Activated CD4-positive, alpha-beta T cell treated with anti-CD3 and anti-CD28 coated beads, Interleukin-2, amount 50 U/mL, for 48 hours (primary cell): ENCODE measurements at regions not wholly inside any gene's neighbourhood (a gene's known extent, or its start where the extent isn't known, plus 50 kb on each side); places are given as distances from the start of the nearest gene placed in this dataset.
"Not testable (repeated sequence)": the region's sequence is repeated elsewhere in the genome, so short reads cannot be mapped to it uniquely, and the experiment has no call there.

ENCODE experiments used
- DNase-seq, 2 experiments: peaks; one replicate each; pipeline ENCODE4 v3.0.0-alpha.2; 2020

- DNase-seq = no peak
Measured at GRCh38 chr6:140478631-140479030, 1104.2 kb upstream of the CITED2 start.

DNA sequence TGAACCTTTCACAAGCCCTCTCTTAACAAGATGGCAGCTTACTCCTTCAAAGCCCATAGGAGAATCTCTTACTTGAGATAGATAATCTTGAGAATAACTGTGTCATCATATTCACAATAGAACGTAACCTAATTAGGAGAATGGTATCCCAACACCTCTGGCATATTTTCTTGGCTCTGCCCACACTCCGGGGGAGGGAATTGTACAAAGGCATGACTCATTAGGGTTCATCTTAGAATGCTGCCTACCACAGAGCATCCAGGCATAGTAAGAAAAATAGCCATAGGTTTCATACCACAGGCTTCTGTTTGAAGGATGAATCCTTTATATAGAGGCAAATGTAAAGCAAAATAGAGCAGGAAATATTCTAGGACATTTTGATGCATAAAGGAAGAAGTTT is 1100.6 kb upstream of the CITED2 start:
- DNase-seq = no peak

- no peak for DNase-seq
Measured at GRCh38 chr6:140464720-140465119, 1090.3 kb upstream of the CITED2 start.

DNA sequence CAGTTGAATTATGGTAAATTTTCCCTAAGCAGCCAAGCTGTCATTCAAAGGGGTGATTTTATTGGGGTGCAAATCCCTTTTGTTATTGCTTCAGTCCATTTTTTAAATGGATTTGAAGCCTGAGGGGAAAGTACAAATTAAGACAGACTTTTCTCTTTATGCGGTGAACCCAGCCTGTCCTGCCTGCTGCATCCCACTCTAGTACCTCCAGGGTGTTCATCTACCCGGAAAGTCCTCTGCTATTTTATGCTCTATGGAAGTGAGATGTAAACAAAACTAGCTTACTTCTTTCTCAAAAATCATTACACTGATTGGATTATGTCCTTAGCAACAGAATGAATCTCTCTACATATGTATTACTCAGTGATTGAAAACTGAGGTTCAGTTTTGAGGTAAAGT is 1088.9 kb upstream of the CITED2 start:
- no peak for DNase-seq

GRCh38 chr6:140462453-140463311 is 1088.2 kb upstream of the CITED2 start:
- DNase-seq = no peak

DNA sequence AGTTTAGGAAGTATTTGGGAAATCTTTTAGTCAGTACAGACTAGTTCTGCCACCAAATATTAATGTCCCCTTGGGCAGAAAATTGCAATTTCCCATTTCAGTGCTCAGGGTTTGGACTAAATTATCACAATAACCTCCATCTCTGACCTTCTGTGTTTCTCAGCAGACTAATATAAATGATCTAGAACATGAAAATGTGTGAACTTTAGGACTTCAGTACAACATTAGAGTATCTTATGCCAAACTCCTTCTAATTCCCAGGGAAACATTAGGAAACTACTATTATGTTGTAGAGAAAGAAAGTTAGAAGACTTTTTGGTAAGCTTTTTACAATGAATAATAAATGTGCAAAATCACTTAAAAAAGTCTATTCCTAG is 1087.6 kb upstream of the CITED2 start:
- no peak for DNase-seq

DNA sequence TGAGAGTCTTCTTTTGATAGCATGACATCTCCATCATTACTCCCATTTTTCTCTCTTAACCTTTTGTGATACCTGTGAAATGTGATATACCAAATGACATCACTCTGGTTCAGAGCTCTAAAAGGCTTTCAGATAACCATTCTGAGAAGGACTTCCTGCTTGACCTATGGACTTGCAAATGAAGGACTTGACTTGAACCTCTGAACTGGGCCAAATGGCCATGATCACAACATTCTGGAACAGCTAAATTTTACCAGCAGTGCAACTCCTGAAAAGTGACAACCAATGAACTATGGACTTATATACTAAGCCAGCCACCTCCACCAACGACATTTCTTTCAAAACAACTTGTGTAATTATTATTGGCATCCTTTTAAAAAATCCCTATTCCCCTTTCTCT is 1085.8 kb upstream of the CITED2 start:
- DNase-seq = no peak

GRCh38 chr6:140459209-140459608 is 1084.8 kb upstream of the CITED2 start:
- DNase-seq = no peak

DNA sequence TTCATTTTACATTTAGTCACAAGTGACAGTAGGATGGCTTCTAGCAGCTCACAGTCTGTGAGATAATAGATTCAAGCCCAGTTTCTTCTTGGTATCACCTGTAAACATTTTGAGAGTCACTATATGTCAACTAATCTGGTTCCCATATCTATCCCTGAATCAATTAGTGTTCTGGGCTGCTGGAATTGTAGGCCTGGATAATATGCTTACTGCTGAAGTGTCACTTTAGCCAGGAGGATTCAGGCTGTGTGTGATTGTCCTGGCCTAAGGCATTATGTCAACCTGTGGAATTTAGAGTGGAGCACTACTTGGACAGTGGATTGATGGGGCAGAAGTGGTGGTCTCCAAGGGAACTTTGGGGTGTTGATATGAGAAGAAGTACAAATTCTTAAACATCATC is 1071.8 kb upstream of the CITED2 start:
- no peak for DNase-seq

GRCh38 chr6:140445474-140446004 is 1071.1 kb upstream of the CITED2 start:
- no peak for DNase-seq

DNA sequence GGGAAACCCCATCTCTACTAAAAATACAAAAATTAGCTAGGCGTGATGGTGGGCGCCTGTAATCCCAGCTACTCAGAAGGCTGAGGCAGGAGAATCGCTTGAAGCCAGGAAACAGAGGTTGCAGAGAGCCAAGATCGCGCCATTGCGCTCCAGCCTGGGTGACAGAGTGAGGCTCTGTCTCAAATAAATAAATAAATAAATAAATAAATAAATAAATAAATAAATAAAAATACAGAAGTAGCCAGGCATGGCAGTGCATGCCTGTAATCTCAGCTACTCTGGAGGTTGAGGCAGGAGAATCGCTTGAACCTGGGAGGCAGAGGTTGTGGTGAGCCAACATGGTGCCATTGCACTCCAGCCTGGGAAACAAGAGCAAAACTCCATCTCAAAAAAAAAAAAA is 1068.7 kb upstream of the CITED2 start:
- DNase-seq = not testable (repeated sequence)

DNA sequence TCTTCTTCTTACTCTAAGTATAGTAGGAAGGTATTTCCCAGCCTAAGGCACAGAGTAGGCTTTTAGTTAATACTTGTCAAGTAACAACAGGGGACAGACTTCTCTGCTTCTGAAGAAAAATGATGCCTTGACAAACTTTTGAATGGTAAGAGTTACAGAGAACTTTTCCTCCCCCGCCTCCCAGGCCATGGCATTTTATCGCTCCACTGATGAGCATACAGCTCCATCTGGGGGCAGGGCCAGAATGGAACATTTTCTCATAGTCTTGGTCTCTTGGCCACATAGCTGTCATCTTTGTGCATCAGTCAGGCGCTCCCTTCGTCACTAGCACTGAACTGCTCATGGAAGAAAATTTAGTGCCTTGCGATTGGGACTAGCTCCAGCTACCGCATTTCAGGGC is 1066.8 kb upstream of the CITED2 start:
- peak; percentile 3 to 4 for DNase-seq

GRCh38 chr6:140440223-140440835 is 1065.9 kb upstream of the CITED2 start:
- no peak for DNase-seq

GRCh38 chr6:140438346-140438735 is 1063.9 kb upstream of the CITED2 start:
- DNase-seq = no peak

DNA sequence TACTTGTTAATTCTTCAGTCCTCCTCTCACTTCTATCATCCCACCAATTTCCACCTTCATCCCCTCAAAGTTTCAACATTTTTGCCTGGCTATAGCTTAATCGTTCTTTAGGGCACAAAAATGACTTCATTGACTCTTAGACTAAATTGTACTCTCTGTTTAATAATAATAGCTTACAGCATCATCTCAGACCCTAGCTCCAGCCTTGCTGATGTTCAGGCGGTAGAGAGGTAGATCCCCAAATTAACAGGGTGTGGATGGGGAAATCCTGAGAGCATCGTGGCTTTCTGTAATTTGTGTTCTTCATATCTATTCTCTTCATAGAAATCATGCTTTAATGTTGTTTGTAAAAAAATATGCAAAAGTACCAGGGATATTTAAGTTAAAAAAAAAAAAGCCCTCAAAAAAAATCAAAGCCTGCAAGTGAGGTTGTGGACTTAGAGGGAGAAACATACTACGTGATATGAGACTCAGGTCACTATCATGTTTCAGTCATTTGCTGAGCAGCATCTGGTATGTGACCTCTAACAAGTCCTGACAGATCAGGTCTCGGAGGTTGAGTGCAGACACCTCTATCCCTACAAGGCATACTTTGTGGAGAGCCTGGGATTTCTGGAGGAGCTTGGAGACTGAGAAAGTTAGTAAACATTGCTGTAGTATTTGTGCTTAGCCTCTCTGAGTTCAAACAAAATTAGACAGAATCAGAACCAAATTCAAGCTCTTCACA is 1063.3 kb upstream of the CITED2 start:
- DNase-seq = no peak

- DNase-seq = no peak
Measured at GRCh38 chr6:140436023-140436811, 1061.8 kb upstream of the CITED2 start.

GRCh38 chr6:140434761-140435160 is 1060.3 kb upstream of the CITED2 start:
- no peak for DNase-seq

GRCh38 chr6:140433072-140433471 is 1058.6 kb upstream of the CITED2 start:
- no peak for DNase-seq

- DNase-seq = no peak
Measured at GRCh38 chr6:140427842-140428241, 1053.4 kb upstream of the CITED2 start.

GRCh38 chr6:140414966-140415620 is 1040.6 kb upstream of the CITED2 start:
- DNase-seq = no peak

DNA sequence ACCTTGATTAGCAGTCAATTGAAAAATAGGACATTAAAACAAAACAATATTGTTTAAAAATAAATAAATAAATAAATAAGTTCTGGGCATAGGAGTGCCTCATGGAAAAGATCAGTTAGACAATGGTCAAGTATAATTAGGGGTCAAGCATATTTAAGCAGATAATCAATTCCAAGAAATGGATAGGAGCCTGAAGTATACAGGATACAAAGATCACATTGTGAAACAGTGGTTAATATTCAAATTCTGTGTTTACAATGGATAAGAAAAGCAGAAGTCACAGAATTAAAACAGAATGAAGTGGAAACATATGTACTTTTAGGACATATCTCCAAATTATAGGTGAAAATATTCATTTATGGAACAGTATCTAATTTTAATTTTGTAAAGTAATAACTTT is 1028.6 kb upstream of the CITED2 start:
- no peak for DNase-seq

DNA sequence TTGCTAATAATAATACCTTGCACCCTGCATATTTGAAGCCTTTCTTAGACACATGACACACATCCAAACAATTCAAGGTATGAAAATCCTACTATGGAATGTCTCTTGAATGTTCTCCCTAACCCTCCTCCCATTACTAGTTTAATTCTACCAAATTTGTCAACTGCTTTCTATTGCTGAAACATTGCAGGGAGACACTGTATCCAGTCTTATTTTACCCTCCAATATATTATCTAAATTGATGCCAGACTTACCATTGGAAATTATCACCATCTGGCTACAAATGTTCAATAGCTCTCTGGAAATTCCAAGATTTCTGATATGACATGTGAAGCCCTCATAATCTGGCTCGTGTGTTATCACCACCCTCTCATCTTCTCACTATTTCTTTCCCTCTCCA is 1027.3 kb upstream of the CITED2 start:
- no peak for DNase-seq
